Smooth muscle cell (in vitro differentiated cells): ENCODE measurements at regions not wholly inside any gene's neighbourhood (a gene's known extent, or its start where the extent isn't known, plus 50 kb on each side); places are given as distances from the start of the nearest gene placed in this dataset.

Source experiments
- DNase-seq: peaks from one replicate; lab custom pipeline; 2025; ENCODE audit not compliant: unreplicated experiment; lab: John Stamatoyannopoulos, UW
- H2AFZ ChIP-seq: fragments of 200-600 bp; sonication (generic); 2 replicates; pipeline ENCODE4 v1.6.0; 2016; ENCODE audit warnings: antibody characterized with exemption, low read depth, mild to moderate bottlenecking
- H3F3A ChIP-seq: fragments of 200-600 bp; sonication (generic); 2 replicates; pipeline ENCODE4 v1.6.0; 2017; ENCODE audit warnings: antibody characterized with exemption, low read depth
- H3K27ac ChIP-seq: fragments of 200-600 bp; sonication (generic); 2 replicates; pipeline ENCODE4 v1.5.1; 2016; ENCODE audit warnings: low read depth, mild to moderate bottlenecking
- H3K27me3 ChIP-seq: fragments of 200-600 bp; sonication (generic); 2 replicates; pipeline ENCODE4 v1.6.1; 2016; ENCODE audit warnings: low read depth, mild to moderate bottlenecking
- H3K36me3 ChIP-seq: fragments of 200-600 bp; sonication (generic); 2 replicates; pipeline ENCODE4 v1.5.1; 2016; ENCODE audit warnings: low read depth
- H3K4me1 ChIP-seq: fragments of 200-600 bp; sonication (generic); 2 replicates; pipeline ENCODE4 v1.5.1; 2016; ENCODE audit warnings: low read depth
- H3K4me2 ChIP-seq: fragments of 200-600 bp; sonication (generic); 2 replicates; pipeline ENCODE4 v1.6.0; 2016; ENCODE audit warnings: mild to moderate bottlenecking
- H3K4me3 ChIP-seq: fragments of 200-600 bp; sonication (generic); 2 replicates; pipeline ENCODE4 v1.5.1; 2016; ENCODE audit warnings: mild to moderate bottlenecking
- H3K79me2 ChIP-seq: fragments of 200-600 bp; sonication (generic); 2 replicates; pipeline ENCODE4 v1.6.0; 2016; ENCODE audit warnings: low read depth, mild to moderate bottlenecking
- H3K9ac ChIP-seq: fragments of 200-600 bp; sonication (generic); 2 replicates; pipeline ENCODE4 v1.6.0; 2016; ENCODE audit warnings: low read depth
- H3K9me3 ChIP-seq: fragments of 200-600 bp; sonication (generic); replicated peaks from 2 replicates; pipeline ENCODE4 v1.5.1; 2016; ENCODE audit warnings: low read depth
- H4K20me1 ChIP-seq: fragments of 200-600 bp; sonication (generic); 2 replicates; pipeline ENCODE4 v1.6.0; 2016; ENCODE audit warnings: low read depth
- CTCF ChIP-seq: fragments of 200-600 bp; sonication (generic); IDR thresholded peaks from 2 replicates; pipeline ENCODE4 v1.5.1; 2017; ENCODE audit warnings: borderline replicate concordance, mild to moderate bottlenecking, antibody characterized with exemption; ENCODE audit not compliant: insufficient read depth, poor library complexity, severe bottlenecking
- WGBS: methylation state at CpG from one replicate; pipeline ENCODE4 v1.1.7; 2016; ENCODE audit warnings: low lambda C conversion rate; 5-methylcytosine and 5-hydroxymethylcytosine counted together

- no peak overlapping the region for H3K27ac ChIP-seq
- H3K4me2 ChIP-seq = no peak overlapping the region
- no peak overlapping the region for H2AFZ ChIP-seq
- H4K20me1 ChIP-seq = no peaks in the 10 kb centered on the region
- WGBS = 86% methylated on average over 9 of the region's 9 CpGs
- H3K36me3 ChIP-seq = no peaks in the 10 kb centered on the region
- H3F3A ChIP-seq = no peaks in the 10 kb centered on the region
- DNase-seq = no peak
- H3K4me1 ChIP-seq = no peaks in the 10 kb centered on the region
- H3K4me3 ChIP-seq = no peak overlapping the region
- H3K27me3 ChIP-seq = no peaks in the 10 kb centered on the region
- H3K9me3 ChIP-seq = no peaks in the 10 kb centered on the region
- no peak for TF ChIP-seq CTCF
- no peak overlapping the region for H3K9ac ChIP-seq
- H3K79me2 ChIP-seq = no peaks in the 10 kb centered on the region
Observed at GRCh38 chr2:136255648-136256461, 137.9 kb upstream of the CXCR4 start.

GRCh38 chr2:136255127-136255526, 137.2 kb upstream of the CXCR4 start:
- Histone ChIP-seq H4K20me1 (no peaks in the 10 kb centered on the region), H3K36me3 (no peaks in the 10 kb centered on the region), H3K4me2 (no peak overlapping the region), H3K4me3 (no peak overlapping the region), H3K4me1 (no peaks in the 10 kb centered on the region), H3K27me3 (no peaks in the 10 kb centered on the region), H3K9ac (no peak overlapping the region), H3K27ac (no peak overlapping the region), H3F3A (no peaks in the 10 kb centered on the region), H2AFZ (no peak overlapping the region), H3K79me2 (no peaks in the 10 kb centered on the region), H3K9me3 (no peaks in the 10 kb centered on the region)
- DNase-seq = no peak
- 91% methylated on average over 3 of the region's 3 CpGs for WGBS
- TF ChIP-seq CTCF = no peak

GRCh38 chr2:136254681-136255080, 136.7 kb upstream of the CXCR4 start:
- H3K9ac ChIP-seq = no peak overlapping the region
- no peaks in the 10 kb centered on the region for H4K20me1 ChIP-seq
- H3K27me3 ChIP-seq = no peaks in the 10 kb centered on the region
- no peaks in the 10 kb centered on the region for H3F3A ChIP-seq
- H3K27ac ChIP-seq = no peak overlapping the region
- H2AFZ ChIP-seq = no peak overlapping the region
- no peaks in the 10 kb centered on the region for H3K79me2 ChIP-seq
- no peak for DNase-seq
- H3K9me3 ChIP-seq = no peaks in the 10 kb centered on the region
- H3K4me2 ChIP-seq = no peak overlapping the region
- H3K4me3 ChIP-seq = no peak overlapping the region
- no peaks in the 10 kb centered on the region for H3K36me3 ChIP-seq
- no peaks in the 10 kb centered on the region for H3K4me1 ChIP-seq
- WGBS = 58% methylated on average over 3 of the region's 3 CpGs
- TF ChIP-seq CTCF = no peak
